Endothelial cell of umbilical vein (primary cell): ENCODE measurements at regions not wholly inside any gene's neighbourhood (a gene's known extent, or its start where the extent isn't known, plus 50 kb on each side); places are given as distances from the start of the nearest gene placed in this dataset.

ENCODE experiments used
- BruUV-seq: library from RNA; stranded (reverse); fragments of 400-500 nt; replicated peaks from 2 replicates; lab custom pipeline; 2021; lab: Mats Ljungman, UMichigan
- CTCF ChIA-PET: fragments of 300-600, 350-600 bp; sonication (Branson Sonifier 250); formaldehyde crosslinking; loops from one replicate; lab custom pipeline; 2021; ENCODE audit warnings: antibody characterized with exemption, inconsistent platforms; lab: Charles Lee
- POLR2A ChIA-PET: fragments of 300-600, 350-600 bp; sonication (Branson Sonifier 250); formaldehyde crosslinking; loops from one replicate; lab custom pipeline; 2021; ENCODE audit warnings: antibody characterized with exemption, inconsistent platforms; lab: Charles Lee
- DNase-seq: peaks from one replicate; pipeline ENCODE4 v3.0.0-alpha.2; 2011; ENCODE audit warnings: low read depth, low spot score
- FAIRE-seq: peaks from 2 replicates; lab custom pipeline; 2011; peaks lifted over from hg19 to GRCh38; lab: Jason Lieb, UNC
- H2AFZ ChIP-seq: 2 replicates; pipeline ENCODE4 v1.6.0; 2012; ENCODE audit warnings: low read depth, low read length, control low read depth, inconsistent platforms
- H3K27ac ChIP-seq: 2 replicates; pipeline ENCODE4 v1.5.1; 2011; ENCODE audit warnings: low read depth, mild to moderate bottlenecking, control low read depth, low read length, moderate library complexity; ENCODE audit not compliant: insufficient read depth
- H3K27me3 ChIP-seq, 2 experiments: 2 replicates each; pipeline versions ENCODE4 v1.6.0 to v1.6.1; 2011; ENCODE audit warnings: low read length in 2 of 2, mixed read lengths in 1 of 2; ENCODE audit not compliant: control insufficient read depth in 2 of 2, insufficient read depth in 2 of 2
- H3K36me3 ChIP-seq, 2 experiments: 2 replicates in 1 of 2; 3 replicates in 1 of 2; pipeline ENCODE4 v1.5.1; 2011; ENCODE audit warnings: low read length in 2 of 2, mild to moderate bottlenecking in 1 of 2, moderate library complexity in 1 of 2; ENCODE audit not compliant: control insufficient read depth in 2 of 2, insufficient read depth in 2 of 2; ENCODE audit errors: extremely low read depth in 1 of 2
- H3K4me1 ChIP-seq: 3 replicates; pipeline ENCODE4 v1.5.1; 2011; ENCODE audit warnings: mild to moderate bottlenecking, low read length; ENCODE audit not compliant: control insufficient read depth, insufficient read depth; ENCODE audit errors: extremely low read depth
- H3K4me2 ChIP-seq: 2 replicates; pipeline ENCODE4 v1.6.1; 2011; ENCODE audit warnings: low read length, control low read depth, mixed read lengths; ENCODE audit not compliant: insufficient read depth
- H3K4me3 ChIP-seq, 3 experiments: fragments of 200-600 bp in 1 of 3; sonication (generic), shearing (Covaris generic) in 1 of 3; replicated peaks in 1 of 3; 2 replicates each; pipeline ENCODE4 v1.5.1; 2011 to 2016; ENCODE audit warnings: control low read depth in 3 of 3, low read length in 3 of 3, mild to moderate bottlenecking in 2 of 3, inconsistent platforms in 1 of 3, low read depth in 1 of 3, moderate library complexity in 1 of 3; ENCODE audit not compliant: insufficient read depth in 1 of 3
- H3K79me2 ChIP-seq: 2 replicates; pipeline ENCODE4 v1.6.0; 2012; ENCODE audit warnings: low read length, inconsistent platforms; ENCODE audit not compliant: control insufficient read depth, insufficient read depth
- H3K9ac ChIP-seq: replicated peaks from 2 replicates; pipeline ENCODE3; 2011; ENCODE audit warnings: low read length, control low read depth; ENCODE audit not compliant: insufficient read depth; ENCODE audit errors: extremely low read depth
- H3K9me1 ChIP-seq: replicated peaks from 3 replicates; pipeline ENCODE4 v1.6.0; 2011; ENCODE audit warnings: mild to moderate bottlenecking, low read length; ENCODE audit not compliant: control insufficient read depth, insufficient read depth; ENCODE audit errors: extremely low read depth
- H3K9me3 ChIP-seq: replicated peaks from 2 replicates; pipeline ENCODE4 v1.5.1; 2012; ENCODE audit warnings: low read length, inconsistent platforms; ENCODE audit not compliant: control insufficient read depth, insufficient read depth
- H4K20me1 ChIP-seq: replicated peaks from 2 replicates; pipeline ENCODE3; 2011; ENCODE audit warnings: mild to moderate bottlenecking, low read length; ENCODE audit not compliant: control insufficient read depth, insufficient read depth; ENCODE audit errors: extremely low read depth
- CTCF ChIP-seq, 2 donors: IDR thresholded peaks; 1 replicate in 1 of 2; 2 replicates in 1 of 2; pipeline ENCODE4 v1.5.1; 2011; ENCODE audit warnings: low read length in 2 of 2, mild to moderate bottlenecking in 2 of 2, moderate library complexity in 2 of 2, control low read depth in 1 of 2, inconsistent platforms in 1 of 2, low read depth in 1 of 2; ENCODE audit not compliant: insufficient read depth in 1 of 2; ENCODE audit errors: extremely low read depth in 1 of 2
- EZH2 ChIP-seq: IDR thresholded peaks from 2 replicates; pipeline ENCODE4 v1.6.1; 2012; ENCODE audit warnings: borderline replicate concordance, low read depth, mild to moderate bottlenecking, moderate library complexity, low read length, inconsistent platforms; ENCODE audit not compliant: severe bottlenecking
- FOS ChIP-seq: IDR thresholded peaks from 2 replicates; pipeline ENCODE4 v1.6.1; 2011; ENCODE audit warnings: mild to moderate bottlenecking, low read length, moderate library complexity, borderline replicate concordance; ENCODE audit not compliant: insufficient read depth
- GATA2 ChIP-seq: IDR thresholded peaks from 2 replicates; pipeline ENCODE4 v1.7.0; 2011; ENCODE audit warnings: low read depth, mild to moderate bottlenecking, moderate library complexity, mixed read lengths, low read length; ENCODE audit not compliant: insufficient read length, insufficient read depth
- JUN ChIP-seq: IDR thresholded peaks from 2 replicates; pipeline ENCODE4 v1.6.1; 2011; ENCODE audit warnings: borderline replicate concordance, low read depth; ENCODE audit not compliant: insufficient read length, insufficient read depth
- MAX ChIP-seq: IDR thresholded peaks from 2 replicates; pipeline ENCODE4 v1.6.1; 2011; ENCODE audit not compliant: insufficient read depth, insufficient read length
- MYC ChIP-seq: IDR thresholded peaks from one replicate; pipeline ENCODE4 v1.6.1; 2011; ENCODE audit warnings: mild to moderate bottlenecking, low read depth, low read length
- POLR2A ChIP-seq: IDR thresholded peaks from 2 replicates; pipeline ENCODE4 v1.6.1; 2012; ENCODE audit warnings: low read depth, mild to moderate bottlenecking, control low read depth, low read length
- POLR2AphosphoS5 ChIP-seq: IDR thresholded peaks from 2 replicates; pipeline ENCODE4 v1.6.1; 2012; ENCODE audit warnings: low read depth, mild to moderate bottlenecking, control low read depth, low read length, moderate library complexity; ENCODE audit not compliant: insufficient read depth
- dilution Hi-C: fragments of 300-500 bp; cut with MboI; formaldehyde crosslinking; loops from one replicate; pipeline ENCODE4 v1.15.0; 2019; ENCODE audit warnings: low sequenced_read_pairs; ENCODE audit not compliant: extremely low pct_ligation_motif_present
- intact Hi-C: fragments of 100-400 bp; cut with micrococcal nuclease; formaldehyde crosslinking; loops from one replicate; pipeline ENCODE4 v1.10.0; 2022

GRCh38 chr13:105928901-105929300, 606.6 kb downstream of the EFNB2 start:
- Histone ChIP-seq H3K4me1 (no peaks in the 10 kb centered on the region), H2AFZ (no peak overlapping the region), H3K27ac (no peak overlapping the region), H4K20me1 (no peaks in the 10 kb centered on the region), H3K9ac (no peak overlapping the region), H3K36me3 (no peaks in the 10 kb centered on the region), H3K4me2 (no peak overlapping the region), H3K9me3 (no peaks in the 10 kb centered on the region), H3K27me3 (no peaks in the 10 kb centered on the region), H3K9me1 (no peaks in the 10 kb centered on the region), H3K4me3 (no peak overlapping the region), H3K79me2 (no peaks in the 10 kb centered on the region)
- no peak for FAIRE-seq
- dilution Hi-C loops (no loop called here), intact Hi-C loops (no loop called here)
- ChIA-PET POLR2A (no interaction called here), CTCF (no interaction called here)
- TF ChIP-seq POLR2A (no peak), FOS (no peak), POLR2AphosphoS5 (no peak), MYC (no peak), CTCF (IDR thresholded peaks at IDR 0.05; ENCODE audit: extremely low read depth in 1 of 2, insufficient read depth in 1 of 2, low read depth in 1 of 2, low read length in 2 of 2) (no peak), EZH2 (no peak), MAX (no peak), JUN (no peak), GATA2 (no peak)
- no TSS peak for BruUV-seq
- no peak for DNase-seq
